ENCODE measurements at regions not wholly inside any gene's neighbourhood (a gene's known extent, or its start where the extent isn't known, plus 50 kb on each side); places are given as distances from the start of the nearest gene placed in this dataset.

GRCh38 chr6:6704103-6705060, 115.9 kb downstream of the LY86 start:
- TF ChIP-seq POLR2A (IDR thresholded peaks at IDR 0.05) (no peak), CTCF (IDR thresholded peaks at IDR 0.05) (no peak)
- ATAC-seq, result no peak
- 74 to 76% (median 75%) methylated on average over 12 to 13 of the region's 13 CpGs for WGBS, 4 donors

GRCh38 chr6:6705061-6705425, 116.5 kb downstream of the LY86 start:
- WGBS, 4 donors, result 92 to 96% (median 94%) methylated on average over 3 of the region's 3 CpGs

More at GRCh38 chr6:6704103-6705060, 115.9 kb downstream of the LY86 start:
- intact Hi-C loops (cut with DNase I), result no loop called here
- no peak overlapping the region for H3K27ac ChIP-seq
- no peaks in the 10 kb centered on the region for H3K9me3 ChIP-seq
- no peak for DNase-seq
- H3K36me3 ChIP-seq, result no peaks in the 10 kb centered on the region
- no peak overlapping the region for H3K4me3 ChIP-seq
- H3K27me3 ChIP-seq, result no peaks in the 10 kb centered on the region
- peaks cover 0 to 23% (median 12%) of the 10 kb centered on the region in 12 donors for H3K4me1 ChIP-seq

GRCh38 chr6:6705915-6706675, 117.6 kb downstream of the LY86 start:
- Histone ChIP-seq H3K9me3 (no peaks in the 10 kb centered on the region), H3K4me3 (no peak overlapping the region), H3K36me3 (no peaks in the 10 kb centered on the region), H3K27ac (no peak overlapping the region), H3K27me3 (no peaks in the 10 kb centered on the region), H3K4me1 (peaks cover 0 to 14% (median 0%) of the 10 kb centered on the region in 12 donors)
- TF ChIP-seq CTCF (IDR thresholded peaks at IDR 0.05), result no peak
- TF ChIP-seq POLR2A (IDR thresholded peaks at IDR 0.05), result no peak
- WGBS, 4 donors, result 87 to 90% (median 88%) methylated on average over 13 of the region's 13 CpGs
- intact Hi-C loops (cut with DNase I), result no loop called here
- no peak for ATAC-seq
- no peak for DNase-seq

More at GRCh38 chr6:6705061-6705425, 116.5 kb downstream of the LY86 start:
- no peak for TF ChIP-seq CTCF (IDR thresholded peaks at IDR 0.05)
- no peak for TF ChIP-seq POLR2A (IDR thresholded peaks at IDR 0.05)
- intact Hi-C loops (cut with DNase I), result no loop called here
- no peak for ATAC-seq
- no peaks in the 10 kb centered on the region for H3K9me3 ChIP-seq
- no peaks in the 10 kb centered on the region for H3K27me3 ChIP-seq
- H3K4me1 ChIP-seq, result peaks cover 0 to 17% (median 5%) of the 10 kb centered on the region in 12 donors
- DNase-seq, result no peak
- no peak overlapping the region for H3K27ac ChIP-seq
- H3K36me3 ChIP-seq, result no peaks in the 10 kb centered on the region
- H3K4me3 ChIP-seq, result no peak overlapping the region

GRCh38 chr6:6707143-6707542, 118.6 kb downstream of the LY86 start:
- intact Hi-C loops (cut with DNase I), result no loop called here
- H3K4me3 ChIP-seq, result no peak overlapping the region
- no peaks in the 10 kb centered on the region for H3K27me3 ChIP-seq
- H3K36me3 ChIP-seq, result no peaks in the 10 kb centered on the region
- no peaks in the 10 kb centered on the region for H3K9me3 ChIP-seq
- peaks cover 0 to 21% (median under 1%) of the 10 kb centered on the region in 12 donors for H3K4me1 ChIP-seq
- WGBS, 4 donors, result 87 to 93% (median 89%) methylated on average over 6 of the region's 6 CpGs
- peak overlapping the region in 1 of 12 donors; percentile 68 for H3K27ac ChIP-seq
- no peak for TF ChIP-seq CTCF (IDR thresholded peaks at IDR 0.05)
- no peak for TF ChIP-seq POLR2A (IDR thresholded peaks at IDR 0.05)
- DNase-seq (no peak), ATAC-seq (no peak)

All from heart left ventricle (tissue), 16 donors.